ENCODE measurements at regions not wholly inside any gene's neighbourhood (a gene's known extent, or its start where the extent isn't known, plus 50 kb on each side); places are given as distances from the start of the nearest gene placed in this dataset.
A peak's percentile ranks its signal among the peaks of the same experiment; 100 is the strongest.

GRCh38 chr13:107360010-107360409 is 792.1 kb upstream of the ARGLU1 start:
- Histone ChIP-seq H3K4me3 (ENCODE audit: low read depth, low read length) (no peak overlapping the region), H3K27me3 (replicated peaks; ENCODE audit: control insufficient read depth, insufficient read depth, low read length) (no peaks in the 10 kb centered on the region), H3K4me1 (peaks cover 8% of the 10 kb centered on the region), H3K36me3 (ENCODE audit: control insufficient read depth, insufficient read depth, low read length) (no peaks in the 10 kb centered on the region), H3K9me3 (peaks cover 16% of the 10 kb centered on the region)
- ChIA-PET POLR2A (no interaction called here), CTCF (no interaction called here)
- H3K36me3 Mint-ChIP-seq (ENCODE audit: insufficient read depth, unreplicated experiment) = peaks cover 5% of the 10 kb centered on the region
- H3K27me3 Mint-ChIP-seq (ENCODE audit: insufficient read depth, unreplicated experiment) = peaks cover 8% of the 10 kb centered on the region
- no peak for DNase-seq
- H3K9me3 Mint-ChIP-seq (ENCODE audit: unreplicated experiment) = peaks cover 37% of the 10 kb centered on the region
- TF ChIP-seq, protein P1, sequence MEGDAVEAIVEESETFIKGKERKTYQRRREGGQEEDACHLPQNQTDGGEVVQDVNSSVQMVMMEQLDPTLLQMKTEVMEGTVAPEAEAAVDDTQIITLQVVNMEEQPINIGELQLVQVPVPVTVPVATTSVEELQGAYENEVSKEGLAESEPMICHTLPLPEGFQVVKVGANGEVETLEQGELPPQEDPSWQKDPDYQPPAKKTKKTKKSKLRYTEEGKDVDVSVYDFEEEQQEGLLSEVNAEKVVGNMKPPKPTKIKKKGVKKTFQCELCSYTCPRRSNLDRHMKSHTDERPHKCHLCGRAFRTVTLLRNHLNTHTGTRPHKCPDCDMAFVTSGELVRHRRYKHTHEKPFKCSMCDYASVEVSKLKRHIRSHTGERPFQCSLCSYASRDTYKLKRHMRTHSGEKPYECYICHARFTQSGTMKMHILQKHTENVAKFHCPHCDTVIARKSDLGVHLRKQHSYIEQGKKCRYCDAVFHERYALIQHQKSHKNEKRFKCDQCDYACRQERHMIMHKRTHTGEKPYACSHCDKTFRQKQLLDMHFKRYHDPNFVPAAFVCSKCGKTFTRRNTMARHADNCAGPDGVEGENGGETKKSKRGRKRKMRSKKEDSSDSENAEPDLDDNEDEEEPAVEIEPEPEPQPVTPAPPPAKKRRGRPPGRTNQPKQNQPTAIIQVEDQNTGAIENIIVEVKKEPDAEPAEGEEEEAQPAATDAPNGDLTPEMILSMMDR (IDR thresholded peaks at IDR 0.05; ENCODE audit: insufficient read depth in 1 of 2, low read depth in 1 of 2, low read length in 1 of 2, severe bottlenecking in 1 of 2, unreplicated experiment in 1 of 2) = no peak
- no peak overlapping the region for H3K27ac Mint-ChIP-seq (ENCODE audit: unreplicated experiment)
- BruUV-seq (replicated peaks) = no TSS peak
- peaks cover 14% of the 10 kb centered on the region for H3K4me1 Mint-ChIP-seq (ENCODE audit: low read depth, unreplicated experiment)
- H3K4me3 Mint-ChIP-seq (ENCODE audit: unreplicated experiment) = no peak overlapping the region
- intact Hi-C loops (cut with micrococcal nuclease; ENCODE audit: unreplicated experiment) = no loop called here

DNA sequence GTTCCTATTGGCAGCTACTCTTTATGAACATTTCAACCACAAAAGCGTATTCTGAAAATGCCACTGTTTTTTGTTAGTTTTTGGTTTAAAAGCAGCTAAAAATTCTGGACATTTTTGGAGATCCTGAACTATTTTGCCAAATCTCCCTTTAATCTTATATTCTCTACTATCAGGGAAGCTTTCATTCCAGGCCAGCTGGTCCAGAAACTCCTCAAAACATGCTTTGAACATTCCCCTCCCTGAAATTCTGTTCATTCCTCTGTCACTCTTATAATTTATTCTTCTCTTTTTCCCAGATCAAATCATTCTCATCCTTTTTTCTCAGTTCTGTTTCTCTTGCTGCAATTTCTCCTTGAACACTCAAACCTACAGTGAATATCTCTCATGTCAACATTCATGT is 790.9 kb upstream of the ARGLU1 start:
- peaks cover 5% of the 10 kb centered on the region for H3K27me3 Mint-ChIP-seq (ENCODE audit: insufficient read depth, unreplicated experiment)
- H3K4me1 Mint-ChIP-seq (ENCODE audit: low read depth, unreplicated experiment) = peaks cover 14% of the 10 kb centered on the region
- ChIA-PET POLR2A (interaction anchor here (0.7 kb wide), 1 partner anchor 824 kb away, joined by 4 read pairs; the partner anchor contains the start of gene EFNB2), CTCF (no interaction called here)
- intact Hi-C loops (cut with micrococcal nuclease; ENCODE audit: unreplicated experiment) = no loop called here
- TF ChIP-seq, protein P1 (IDR thresholded peaks at IDR 0.05; ENCODE audit: insufficient read depth in 1 of 2, low read depth in 1 of 2, low read length in 1 of 2, severe bottlenecking in 1 of 2, unreplicated experiment in 1 of 2) = no peak
- H3K27ac Mint-ChIP-seq (ENCODE audit: unreplicated experiment) = no peak overlapping the region
- H3K9me3 Mint-ChIP-seq (ENCODE audit: unreplicated experiment) = peaks cover 49% of the 10 kb centered on the region
- BruUV-seq (replicated peaks) = no TSS peak
- no peak overlapping the region for H3K4me3 Mint-ChIP-seq (ENCODE audit: unreplicated experiment)
- no peak for DNase-seq
- no peak overlapping the region for H3K4me3 ChIP-seq (ENCODE audit: low read depth, low read length)
- H3K4me1 ChIP-seq = peaks cover 8% of the 10 kb centered on the region
- H3K36me3 Mint-ChIP-seq (ENCODE audit: insufficient read depth, unreplicated experiment) = peaks cover 5% of the 10 kb centered on the region
- peaks cover 16% of the 10 kb centered on the region for H3K9me3 ChIP-seq
- no peaks in the 10 kb centered on the region for H3K36me3 ChIP-seq (ENCODE audit: control insufficient read depth, insufficient read depth, low read length)
- H3K27me3 ChIP-seq (replicated peaks; ENCODE audit: control insufficient read depth, insufficient read depth, low read length) = no peaks in the 10 kb centered on the region

- no peaks in the 10 kb centered on the region for H3K36me3 ChIP-seq (ENCODE audit: control insufficient read depth, insufficient read depth, low read length)
- DNase-seq = peak; percentile 69 to 80
- H3K4me3 Mint-ChIP-seq (ENCODE audit: unreplicated experiment) = peak overlapping the region; percentile 59
- peaks cover 27% of the 10 kb centered on the region for H3K9me3 ChIP-seq
- POLR2A ChIA-PET = no interaction called here
- H3K4me3 ChIP-seq (ENCODE audit: low read depth, low read length) = no peak overlapping the region
- H3K36me3 Mint-ChIP-seq (ENCODE audit: insufficient read depth, unreplicated experiment) = peaks cover 6% of the 10 kb centered on the region
- TF ChIP-seq, protein P1 (IDR thresholded peaks at IDR 0.05; ENCODE audit: insufficient read depth in 1 of 2, low read depth in 1 of 2, low read length in 1 of 2, severe bottlenecking in 1 of 2, unreplicated experiment in 1 of 2) = no peak
- peaks cover 14% of the 10 kb centered on the region for H3K4me1 Mint-ChIP-seq (ENCODE audit: low read depth, unreplicated experiment)
- H3K27me3 ChIP-seq (replicated peaks; ENCODE audit: control insufficient read depth, insufficient read depth, low read length) = no peaks in the 10 kb centered on the region
- BruUV-seq (replicated peaks) = no TSS peak
- H3K4me1 ChIP-seq = peaks cover 23% of the 10 kb centered on the region
- CTCF ChIA-PET = no interaction called here
- peaks cover 46% of the 10 kb centered on the region for H3K9me3 Mint-ChIP-seq (ENCODE audit: unreplicated experiment)
- H3K27ac Mint-ChIP-seq (ENCODE audit: unreplicated experiment) = peak overlapping the region; percentile 7
- H3K27me3 Mint-ChIP-seq (ENCODE audit: insufficient read depth, unreplicated experiment) = no peaks in the 10 kb centered on the region
- intact Hi-C loops (cut with micrococcal nuclease; ENCODE audit: unreplicated experiment) = no loop called here
These were observed 783.4 kb upstream of the ARGLU1 start for GRCh38 chr13:107351305-107351704.
